ENCODE measurements at regions not wholly inside any gene's neighbourhood (a gene's known extent, or its start where the extent isn't known, plus 50 kb on each side); places are given as distances from the start of the nearest gene placed in this dataset.

GRCh38 chr2:236899146-236899545 lies 186.5 kb upstream of the COPS8 start:
- no peak overlapping the region for H3K4me3 ChIP-seq (replicated peaks; ENCODE audit: low read depth, low read length)
- DNase-seq (ENCODE audit: low read depth) = no peak
- no peak for TF ChIP-seq CTCF (IDR thresholded peaks at IDR 0.05; ENCODE audit: low read length, missing control alignments)

GRCh38 chr2:236899950-236900640 lies 185.6 kb upstream of the COPS8 start:
- no peak for TF ChIP-seq CTCF (IDR thresholded peaks at IDR 0.05; ENCODE audit: low read length, missing control alignments)
- no peak for DNase-seq (ENCODE audit: low read depth)
- no peak overlapping the region for H3K4me3 ChIP-seq (replicated peaks; ENCODE audit: low read depth, low read length)

GRCh38 chr2:236901956-236902355 lies 183.7 kb upstream of the COPS8 start:
- no peak for DNase-seq (ENCODE audit: low read depth)
- H3K4me3 ChIP-seq (replicated peaks; ENCODE audit: low read depth, low read length) = no peak overlapping the region
- no peak for TF ChIP-seq CTCF (IDR thresholded peaks at IDR 0.05; ENCODE audit: low read length, missing control alignments)

- no peak for TF ChIP-seq CTCF (IDR thresholded peaks at IDR 0.05; ENCODE audit: low read length, missing control alignments)
- no peak overlapping the region for H3K4me3 ChIP-seq (replicated peaks; ENCODE audit: low read depth, low read length)
- DNase-seq (ENCODE audit: low read depth) = peak; percentile 6
Observed at GRCh38 chr2:236903978-236904377, 181.7 kb upstream of the COPS8 start.

GRCh38 chr2:236904389-236905263 lies 181.1 kb upstream of the COPS8 start:
- no peak for DNase-seq (ENCODE audit: low read depth)
- TF ChIP-seq CTCF (IDR thresholded peaks at IDR 0.05; ENCODE audit: low read length, missing control alignments) = no peak
- H3K4me3 ChIP-seq (replicated peaks; ENCODE audit: low read depth, low read length) = no peak overlapping the region

- no peak for TF ChIP-seq CTCF (IDR thresholded peaks at IDR 0.05; ENCODE audit: low read length, missing control alignments)
- no peak for DNase-seq (ENCODE audit: low read depth)
- H3K4me3 ChIP-seq (replicated peaks; ENCODE audit: low read depth, low read length) = no peak overlapping the region
Observed at GRCh38 chr2:236905976-236906375, 179.7 kb upstream of the COPS8 start.

Data from fibroblast of pulmonary artery (primary cell).